ENCODE measurements at regions not wholly inside any gene's neighbourhood (a gene's known extent, or its start where the extent isn't known, plus 50 kb on each side); places are given as distances from the start of the nearest gene placed in this dataset.

DNA sequence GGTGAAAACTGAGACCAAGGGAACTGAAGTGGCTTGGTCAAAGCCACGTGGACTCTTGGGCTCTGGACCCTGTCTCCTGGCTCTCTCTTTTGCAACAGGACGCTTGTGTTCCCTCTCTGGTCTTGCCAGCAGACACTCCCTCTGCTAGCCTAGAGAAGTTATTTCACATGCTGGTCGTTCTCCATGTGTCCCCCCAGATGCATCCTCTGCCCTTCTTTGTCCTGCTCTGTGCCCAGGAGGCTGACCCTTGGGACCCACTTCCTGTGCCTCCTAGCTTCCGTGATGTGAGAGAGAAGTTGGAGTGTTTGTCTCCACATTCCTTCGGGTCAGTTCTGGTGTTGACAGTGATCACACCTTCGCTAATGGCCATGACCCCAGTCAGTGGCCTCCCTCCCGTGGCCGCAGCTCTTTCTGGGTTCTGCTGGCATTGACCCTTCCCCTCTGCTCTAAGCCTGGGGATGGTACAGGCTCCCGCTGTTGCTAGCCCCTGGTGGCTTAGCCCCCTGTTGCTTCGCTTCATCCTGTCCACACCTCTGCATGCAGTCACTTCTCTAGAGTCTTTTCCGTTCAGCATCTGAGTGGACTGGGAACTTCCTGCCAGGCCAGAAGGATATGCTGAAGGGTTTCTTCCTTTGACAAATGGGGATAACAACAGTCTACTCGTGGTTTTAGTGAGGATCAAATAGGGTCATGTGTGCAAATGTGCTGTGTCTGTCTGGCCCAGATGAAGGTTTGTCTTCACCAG, 70.1 kb upstream of the BMP2 start:
- no peak overlapping the region; the same call in 1 of the 2 replicates for H2BK20ac ChIP-seq (ENCODE audit: low read length)
- no peak for FAIRE-seq
- no peak overlapping the region for H3K14ac ChIP-seq (ENCODE audit: insufficient read length)

More for the DNA sequence above, 70.1 kb upstream of the BMP2 start:
- Histone ChIP-seq H2BK5ac (ENCODE audit: low read depth, low read length) (peak overlapping the region; percentile 40; the same call in 1 of the 2 replicates), H3K23ac (ENCODE audit: insufficient read length) (no peak overlapping the region), H3K36me3 (ENCODE audit: control insufficient read depth in 2 of 4, insufficient read depth in 4 of 4, low read length in 3 of 4) (no peaks in the 10 kb centered on the region), H3K4me2 (ENCODE audit: insufficient read depth in 1 of 2, low read depth in 2 of 2, low read length in 2 of 2) (no peak overlapping the region; a peak in 1 of 4 replicates), H2BK120ac (replicated peaks; ENCODE audit: low read depth, low read length) (peak overlapping the region; percentile 71), H3K4ac (replicated peaks; ENCODE audit: insufficient read length, low read depth, low read length) (no peak overlapping the region), H3K79me2 (ENCODE audit: control insufficient read depth in 1 of 2, insufficient read depth in 2 of 2, low read length in 2 of 2) (no peaks in the 10 kb centered on the region), H3K4me3 (ENCODE audit: extremely low read depth in 1 of 4, insufficient read depth in 2 of 4, low read depth in 3 of 4, low read length in 4 of 4) (no peak overlapping the region), H2AFZ (ENCODE audit: low read length) (no peak overlapping the region), H3K27me3 (replicated peaks in 1 of 4; ENCODE audit: control insufficient read depth in 3 of 4, extremely low read depth in 1 of 4, insufficient read depth in 3 of 4, low read length in 3 of 4) (peaks cover 0 to 2% (median 0%) of the 10 kb centered on the region in 4 experiments; a peak in 1 of 7 replicates), H3K23me2 (ENCODE audit: low read depth, low read length) (no peaks in the 10 kb centered on the region), H3K9me3 (ENCODE audit: insufficient read depth in 2 of 2, low read depth in 1 of 2, low read length in 1 of 2) (no peaks in the 10 kb centered on the region), H3K9ac (replicated peaks in 1 of 4; ENCODE audit: extremely low read depth in 1 of 4, low read depth in 3 of 4, low read length in 3 of 4) (no peak overlapping the region), H2BK12ac (ENCODE audit: low read depth, low read length) (peak overlapping the region; percentile 72), H3K4me1 (replicated peaks in 1 of 4; ENCODE audit: control insufficient read depth in 3 of 4, insufficient read depth in 4 of 4, low read length in 3 of 4) (peaks cover 0 to 4% (median 2%) of the 10 kb centered on the region in 4 experiments; a peak in 4 of 7 replicates), H3K27ac (ENCODE audit: low read depth, low read length) (no peak overlapping the region), H4K5ac (ENCODE audit: insufficient read length, low read depth, low read length) (no peak overlapping the region), H2BK15ac (ENCODE audit: low read length) (no peak overlapping the region), H4K8ac (ENCODE audit: extremely low read depth, insufficient read depth, low read length) (no peak overlapping the region), H3K18ac (ENCODE audit: extremely low read depth, low read length) (peak overlapping the region; percentile 4; the same call in 1 of the 2 replicates), H4K91ac (replicated peaks; ENCODE audit: insufficient read length, low read length) (no peak overlapping the region), H3K79me1 (ENCODE audit: low read depth, low read length) (no peaks in the 10 kb centered on the region), H2AK5ac (ENCODE audit: low read depth, low read length) (0 out of 2 replicates have a peak overlapping the region, but pooled peaks have one; percentile 10), H3K56ac (replicated peaks; ENCODE audit: insufficient read length, low read depth, low read length) (no peak overlapping the region), H4K20me1 (replicated peaks in 1 of 2; ENCODE audit: control insufficient read depth in 1 of 2, insufficient read depth in 2 of 2, low read length in 2 of 2) (no peaks in the 10 kb centered on the region)
- DNase-seq (ENCODE audit: low read depth in 1 of 2, low spot score in 2 of 2): no peak
- ChIA-PET POLR2A (ENCODE audit: partially characterized antibody) (no interaction called here), CTCF (ENCODE audit: partially characterized antibody) (interaction anchor here (0.5 to 1.2 kb wide), 3 partner anchors 11 to 408 kb away, joined by 3 to 8 read pairs (median 3); no protein-coding TSS in a partner anchor)
- whole genome bisulfite sequencing, 2 experiments (ENCODE audit: extremely low coverage in 1 of 2, insufficient coverage in 1 of 2, insufficient read length in 1 of 2, insufficient replicate concordance in 2 of 2, low coverage in 1 of 2, low lambda C conversion rate in 2 of 2, missing lambda C conversion rate in 1 of 2): 90% methylated on average over 12 of the region's 12 CpGs; no CpG with 5 or more reads in 1 of the 2 experiments
- no peak for TF ChIP-seq SUZ12 (IDR thresholded peaks at IDR 0.05; ENCODE audit: low read length)
- TF ChIP-seq CTBP2 (IDR thresholded peaks at IDR 0.05; ENCODE audit: borderline replicate concordance, insufficient read depth, insufficient read length, low read length): no peak
- TF ChIP-seq RAD21 (IDR thresholded peaks at IDR 0.05 in 1 of 2, conservative IDR thresholded peaks at IDR 0.05 in 1 of 2; ENCODE audit: low read depth in 2 of 2, low read length in 2 of 2): no peak
- TF ChIP-seq TCF12 (IDR thresholded peaks at IDR 0.05; ENCODE audit: low read depth, low read length): no peak
